ENCODE measurements at regions not wholly inside any gene's neighbourhood (a gene's known extent, or its start where the extent isn't known, plus 50 kb on each side); places are given as distances from the start of the nearest gene placed in this dataset.
A peak's percentile ranks its signal among the peaks of the same experiment; 100 is the strongest.

GRCh38 chr16:52643006-52643405 is 96.1 kb upstream of the TOX3 start (continued):
- no peak for TF ChIP-seq ATF6 (CRISPR knock-in tag; conservative IDR thresholded peaks at IDR 0.05)

GRCh38 chr16:52634528-52634927 is 87.6 kb upstream of the TOX3 start:
- ATAC-seq (peak; percentile 88), DNase-seq (ENCODE audit: low spot score) (peak; percentile 37), FAIRE-seq (peak; percentile 15)
- in situ Hi-C loops (cut with HindIII; ENCODE audit: extremely low pct_ligation_motif_present, low pct_unique_long_range_greater_than_20kb): no loop called here
- H3K4me1 ChIP-seq (ENCODE audit: insufficient read depth, low read length): peaks cover 10% of the 10 kb centered on the region
- POLR2A ChIA-PET: no interaction called here
- intact Hi-C loops (cut with micrococcal nuclease; ENCODE audit: unreplicated experiment): no loop called here
- no peak overlapping the region for H3K4me2 ChIP-seq (ENCODE audit: low read depth, low read length)
- H2AFZ ChIP-seq (ENCODE audit: low read length): no peak overlapping the region
- H3K9ac ChIP-seq (ENCODE audit: insufficient read depth, low read depth, low read length): no peak overlapping the region
- no peaks in the 10 kb centered on the region for H3K36me3 ChIP-seq (replicated peaks in 1 of 2; ENCODE audit: control insufficient read depth in 1 of 2, insufficient read depth in 2 of 2, low read length in 2 of 2)
- WGBS (ENCODE audit: low lambda C conversion rate): 25% methylated on average over 5 of the region's 5 CpGs
- no peaks in the 10 kb centered on the region for H3K27me3 ChIP-seq (ENCODE audit: control insufficient read depth in 1 of 2, insufficient read depth in 2 of 2, low read length in 2 of 2)
- BruUV-seq (replicated peaks): no TSS peak
- no peak overlapping the region for H3K4me3 ChIP-seq (replicated peaks in 1 of 3; ENCODE audit: insufficient read depth in 1 of 3, low read depth in 2 of 3, low read length in 3 of 3)
- H4K20me1 ChIP-seq (ENCODE audit: insufficient read depth, low read length): no peaks in the 10 kb centered on the region
- peaks cover 10% of the 10 kb centered on the region; the same call in 1 of the 2 replicates for H3K9me3 ChIP-seq (ENCODE audit: low read length)
- no peaks in the 10 kb centered on the region for H3K79me2 ChIP-seq (ENCODE audit: insufficient read depth, low read length)
- H3K27ac ChIP-seq (ENCODE audit: extremely low read length, insufficient read depth, low read length): no peak overlapping the region
- CTCF ChIA-PET (ENCODE audit: low intra/inter-chr PET ratio, low total read pairs): no interaction called here
- TF ChIP-seq ZHX1 (CRISPR knock-in tag; IDR thresholded peaks at IDR 0.05; ENCODE audit: low read depth) (no peak), SRF (IDR thresholded peaks at IDR 0.05; ENCODE audit: low read depth, low read length) (no peak), ZNF713 (CRISPR knock-in tag; IDR thresholded peaks at IDR 0.05) (no peak), TEAD2 (CRISPR knock-in tag; IDR thresholded peaks at IDR 0.05) (no peak), ZNF451 (CRISPR knock-in tag; IDR thresholded peaks at IDR 0.05) (no peak), MIER3 (CRISPR knock-in tag; IDR thresholded peaks at IDR 0.05; ENCODE audit: borderline replicate concordance) (no peak), GATAD2A (CRISPR knock-in tag; IDR thresholded peaks at IDR 0.05) (peak; percentile 11; the same call in 1 of the 2 replicates), ARID5B (CRISPR knock-in tag; IDR thresholded peaks at IDR 0.05) (peak; percentile 57), ZSCAN30 (CRISPR knock-in tag; IDR thresholded peaks at IDR 0.05) (no peak), ZFP36L1 (CRISPR knock-in tag; IDR thresholded peaks at IDR 0.05) (no peak), FOXP1 (IDR thresholded peaks at IDR 0.05) (no peak), FOXP1 (CRISPR knock-in tag; IDR thresholded peaks at IDR 0.05) (peak; percentile 63; the same call in 1 of the 2 replicates), KLF6 (CRISPR knock-in tag; IDR thresholded peaks at IDR 0.05) (no peak)
- TF ChIP-seq, protein P1, sequence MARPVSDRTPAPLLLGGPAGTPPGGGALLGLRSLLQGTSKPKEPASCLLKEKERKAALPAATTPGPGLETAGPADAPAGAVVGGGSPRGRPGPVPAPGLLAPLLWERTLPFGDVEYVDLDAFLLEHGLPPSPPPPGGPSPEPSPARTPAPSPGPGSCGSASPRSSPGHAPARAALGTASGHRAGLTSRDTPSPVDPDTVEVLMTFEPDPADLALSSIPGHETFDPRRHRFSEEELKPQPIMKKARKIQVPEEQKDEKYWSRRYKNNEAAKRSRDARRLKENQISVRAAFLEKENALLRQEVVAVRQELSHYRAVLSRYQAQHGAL (CRISPR knock-in tag; IDR thresholded peaks at IDR 0.05; ENCODE audit: not compliant biosample characterization): no peak
- TF ChIP-seq, protein P2, sequence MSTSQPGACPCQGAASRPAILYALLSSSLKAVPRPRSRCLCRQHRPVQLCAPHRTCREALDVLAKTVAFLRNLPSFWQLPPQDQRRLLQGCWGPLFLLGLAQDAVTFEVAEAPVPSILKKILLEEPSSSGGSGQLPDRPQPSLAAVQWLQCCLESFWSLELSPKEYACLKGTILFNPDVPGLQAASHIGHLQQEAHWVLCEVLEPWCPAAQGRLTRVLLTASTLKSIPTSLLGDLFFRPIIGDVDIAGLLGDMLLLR (CRISPR knock-in tag; IDR thresholded peaks at IDR 0.05): no peak
